Mesenchymal stem cell (in vitro differentiated cells and primary cell): ENCODE measurements at regions not wholly inside any gene's neighbourhood (a gene's known extent, or its start where the extent isn't known, plus 50 kb on each side); places are given as distances from the start of the nearest gene placed in this dataset.

Source experiments
- DNase-seq: peaks from one replicate; pipeline ENCODE4 v3.0.0-alpha.2; 2013
- H2AFZ ChIP-seq: one replicate; pipeline ENCODE4 v1.6.1; 2013; ENCODE audit warnings: low read depth, mild to moderate bottlenecking, control low read depth, inconsistent platforms, low read length, moderate library complexity
- H2AK5ac ChIP-seq: 2 replicates; pipeline ENCODE4 v1.6.1; 2013; ENCODE audit warnings: low read length, moderate library complexity, mild to moderate bottlenecking, inconsistent platforms; ENCODE audit not compliant: severe bottlenecking
- H2BK120ac ChIP-seq: one replicate; pipeline ENCODE4 v1.6.1; 2013; ENCODE audit warnings: low read depth, mild to moderate bottlenecking, inconsistent platforms, low read length, moderate library complexity
- H2BK12ac ChIP-seq, 2 experiments: one replicate each; pipeline ENCODE4 v1.6.1; 2013; ENCODE audit warnings: inconsistent platforms in 2 of 2, low read length in 2 of 2, mild to moderate bottlenecking in 2 of 2, moderate library complexity in 2 of 2, control low read depth in 1 of 2
- H2BK15ac ChIP-seq: one replicate; pipeline ENCODE4 v1.6.1; 2013; ENCODE audit warnings: mild to moderate bottlenecking, low read depth, inconsistent platforms; ENCODE audit not compliant: poor library complexity, severe bottlenecking
- H2BK5ac ChIP-seq: 2 replicates; pipeline ENCODE4 v1.6.1; 2013; ENCODE audit warnings: low read depth, mild to moderate bottlenecking, low read length, control low read depth, inconsistent platforms; ENCODE audit not compliant: poor library complexity, severe bottlenecking
- H3K14ac ChIP-seq, 2 experiments: one replicate each; pipeline ENCODE4 v1.6.1; 2013; ENCODE audit warnings: inconsistent platforms in 2 of 2, low read length in 2 of 2, control low read depth in 1 of 2, mild to moderate bottlenecking in 1 of 2, moderate library complexity in 1 of 2
- H3K18ac ChIP-seq, 2 experiments: one replicate each; pipeline ENCODE4 v1.6.1; 2013; ENCODE audit warnings: inconsistent platforms in 2 of 2, low read length in 2 of 2, control low read depth in 1 of 2, low read depth in 1 of 2, mild to moderate bottlenecking in 1 of 2
- H3K23ac ChIP-seq, 2 experiments: one replicate each; pipeline ENCODE4 v1.6.1; 2013; ENCODE audit warnings: inconsistent platforms in 2 of 2, low read length in 2 of 2, mild to moderate bottlenecking in 2 of 2, moderate library complexity in 2 of 2, control low read depth in 1 of 2
- H3K27ac ChIP-seq: 2 replicates; pipeline ENCODE4 v1.5.1; 2013; ENCODE audit warnings: mild to moderate bottlenecking, moderate library complexity, low read length, control low read depth, inconsistent platforms; ENCODE audit not compliant: poor library complexity, severe bottlenecking
- H3K27me3 ChIP-seq, 2 experiments: 2 replicates each; pipeline versions ENCODE4 v1.6.1 to v1.7.0; 2013; ENCODE audit warnings: low read length in 2 of 2, mild to moderate bottlenecking in 2 of 2, moderate library complexity in 2 of 2, control low read depth in 1 of 2, inconsistent platforms in 1 of 2; ENCODE audit not compliant: control insufficient read depth in 1 of 2, insufficient read depth in 1 of 2
- H3K36me3 ChIP-seq, 2 experiments: 2 replicates each; pipeline versions ENCODE4 v1.6.1 to v1.7.0; 2013; ENCODE audit warnings: low read length in 2 of 2, control low read depth in 1 of 2, inconsistent platforms in 1 of 2, low read depth in 1 of 2, mild to moderate bottlenecking in 1 of 2; ENCODE audit not compliant: insufficient read depth in 2 of 2, control insufficient read depth in 1 of 2
- H3K4ac ChIP-seq, 2 experiments: one replicate each; pipeline ENCODE4 v1.6.1; 2013; ENCODE audit warnings: inconsistent platforms in 2 of 2, low read length in 2 of 2, mild to moderate bottlenecking in 2 of 2, moderate library complexity in 2 of 2, control low read depth in 1 of 2, low read depth in 1 of 2
- H3K4me1 ChIP-seq: 2 replicates; pipeline ENCODE4 v1.6.1; 2013; ENCODE audit warnings: low read depth, low read length, control low read depth; ENCODE audit not compliant: control insufficient read depth, insufficient read depth
- H3K4me2 ChIP-seq: 2 replicates; pipeline ENCODE4 v1.6.1; 2013; ENCODE audit warnings: low read length, mild to moderate bottlenecking, inconsistent platforms; ENCODE audit not compliant: poor library complexity, severe bottlenecking
- H3K4me3 ChIP-seq, 2 experiments: 2 replicates each; pipeline versions ENCODE4 v1.5.1 to v1.7.0; 2013; ENCODE audit warnings: low read length in 2 of 2, mild to moderate bottlenecking in 2 of 2, control low read depth in 1 of 2, low read depth in 1 of 2; ENCODE audit not compliant: insufficient read depth in 1 of 2
- H3K79me1 ChIP-seq: replicated peaks from 2 replicates; pipeline ENCODE4 v1.6.1; 2013; ENCODE audit warnings: mild to moderate bottlenecking, control low read depth, low read length, inconsistent platforms; ENCODE audit not compliant: poor library complexity, severe bottlenecking
- H3K9ac ChIP-seq: 2 replicates; pipeline ENCODE4 v1.7.0; 2013; ENCODE audit warnings: mild to moderate bottlenecking, low read length, moderate library complexity
- H3K9me3 ChIP-seq: 2 replicates; pipeline ENCODE4 v1.7.0; 2013; ENCODE audit warnings: mild to moderate bottlenecking, low read length; ENCODE audit not compliant: control insufficient read depth
- H4K8ac ChIP-seq: one replicate; pipeline ENCODE4 v1.6.1; 2013; ENCODE audit warnings: inconsistent platforms, mild to moderate bottlenecking, low read length, moderate library complexity
- H4K91ac ChIP-seq: one replicate; pipeline ENCODE4 v1.6.1; 2013; ENCODE audit warnings: mild to moderate bottlenecking, low read length, inconsistent platforms
- WGBS: methylation state at CpG from one replicate; pipeline ENCODE4 v1.1.7; 2013; ENCODE audit warnings: mixed read lengths; 5-methylcytosine and 5-hydroxymethylcytosine counted together

GRCh38 chr9:11142965-11143738 lies 530.4 kb upstream of the PTPRD start:
- H3K9me3 ChIP-seq: peaks cover 3% of the 10 kb centered on the region
- H3K18ac ChIP-seq: no peak overlapping the region
- H4K8ac ChIP-seq: no peak overlapping the region
- no peak overlapping the region for H3K4me2 ChIP-seq
- WGBS: no CpG with 5 or more reads among the region's 3 CpGs
- H3K9ac ChIP-seq: no peak overlapping the region
- no peak overlapping the region for H2BK120ac ChIP-seq
- no peak overlapping the region for H3K14ac ChIP-seq
- H2AFZ ChIP-seq: no peak overlapping the region
- H3K4me1 ChIP-seq: no peaks in the 10 kb centered on the region
- no peaks in the 10 kb centered on the region for H3K27me3 ChIP-seq
- no peaks in the 10 kb centered on the region for H3K79me1 ChIP-seq
- no peak overlapping the region for H2BK12ac ChIP-seq
- no peak overlapping the region for H3K4me3 ChIP-seq
- no peak overlapping the region for H2BK5ac ChIP-seq
- H3K23ac ChIP-seq: no peak overlapping the region
- H2BK15ac ChIP-seq: no peak overlapping the region
- no peak overlapping the region for H3K4ac ChIP-seq
- H3K27ac ChIP-seq: no peak overlapping the region
- DNase-seq: no peak
- H2AK5ac ChIP-seq: no peak overlapping the region
- no peaks in the 10 kb centered on the region for H3K36me3 ChIP-seq
- H4K91ac ChIP-seq: no peak overlapping the region

- no peak overlapping the region for H2AFZ ChIP-seq
- H2BK120ac ChIP-seq: no peak overlapping the region
- 100% methylated on average over 1 of the region's 2 CpGs for WGBS
- H3K9ac ChIP-seq: no peak overlapping the region
- no peak overlapping the region for H3K4me3 ChIP-seq
- H3K18ac ChIP-seq: no peak overlapping the region
- H2BK5ac ChIP-seq: no peak overlapping the region
- peaks cover 3% of the 10 kb centered on the region for H3K9me3 ChIP-seq
- H3K4me2 ChIP-seq: no peak overlapping the region
- no peaks in the 10 kb centered on the region for H3K79me1 ChIP-seq
- H3K36me3 ChIP-seq: no peaks in the 10 kb centered on the region
- H3K4ac ChIP-seq: no peak overlapping the region
- no peak overlapping the region for H2BK15ac ChIP-seq
- no peak overlapping the region for H2BK12ac ChIP-seq
- no peak overlapping the region for H3K27ac ChIP-seq
- H4K91ac ChIP-seq: no peak overlapping the region
- no peak overlapping the region for H3K23ac ChIP-seq
- no peaks in the 10 kb centered on the region for H3K27me3 ChIP-seq
- H2AK5ac ChIP-seq: no peak overlapping the region
- no peak overlapping the region for H4K8ac ChIP-seq
- H3K14ac ChIP-seq: no peak overlapping the region
- DNase-seq: no peak
- no peaks in the 10 kb centered on the region for H3K4me1 ChIP-seq
These were observed 531.9 kb upstream of the PTPRD start for GRCh38 chr9:11144746-11145145.

GRCh38 chr9:11148189-11148588 lies 535.4 kb upstream of the PTPRD start:
- H2BK12ac ChIP-seq: no peak overlapping the region
- DNase-seq: no peak
- H2BK120ac ChIP-seq: no peak overlapping the region
- H3K14ac ChIP-seq: no peak overlapping the region
- no peak overlapping the region for H2AFZ ChIP-seq
- H3K18ac ChIP-seq: no peak overlapping the region
- H3K23ac ChIP-seq: no peak overlapping the region
- H3K4me3 ChIP-seq: no peak overlapping the region
- H2BK5ac ChIP-seq: no peak overlapping the region
- no peak overlapping the region for H2AK5ac ChIP-seq
- no peak overlapping the region for H4K91ac ChIP-seq
- WGBS: 85% methylated on average over 5 of the region's 5 CpGs
- peaks cover 3% of the 10 kb centered on the region for H3K9me3 ChIP-seq
- H3K27me3 ChIP-seq: no peaks in the 10 kb centered on the region
- no peaks in the 10 kb centered on the region for H3K36me3 ChIP-seq
- no peak overlapping the region for H2BK15ac ChIP-seq
- H4K8ac ChIP-seq: no peak overlapping the region
- no peak overlapping the region for H3K27ac ChIP-seq
- H3K9ac ChIP-seq: no peak overlapping the region
- H3K4me1 ChIP-seq: no peaks in the 10 kb centered on the region
- no peak overlapping the region for H3K4me2 ChIP-seq
- H3K79me1 ChIP-seq: no peaks in the 10 kb centered on the region
- no peak overlapping the region for H3K4ac ChIP-seq

GRCh38 chr9:11149065-11149464 lies 536.3 kb upstream of the PTPRD start:
- H3K79me1 ChIP-seq: no peaks in the 10 kb centered on the region
- H3K36me3 ChIP-seq: no peaks in the 10 kb centered on the region
- H3K4me2 ChIP-seq: no peak overlapping the region
- H3K4me1 ChIP-seq: no peaks in the 10 kb centered on the region
- no peak overlapping the region for H3K14ac ChIP-seq
- H3K4ac ChIP-seq: no peak overlapping the region
- no peak overlapping the region for H3K27ac ChIP-seq
- H3K9me3 ChIP-seq: peaks cover 3% of the 10 kb centered on the region
- no peak overlapping the region for H3K23ac ChIP-seq
- H3K4me3 ChIP-seq: no peak overlapping the region
- no peak overlapping the region for H2AFZ ChIP-seq
- no peak overlapping the region for H3K9ac ChIP-seq
- no peaks in the 10 kb centered on the region for H3K27me3 ChIP-seq
- 74% methylated on average over 5 of the region's 7 CpGs for WGBS
- H4K91ac ChIP-seq: no peak overlapping the region
- no peak for DNase-seq
- no peak overlapping the region for H2BK15ac ChIP-seq
- H2BK5ac ChIP-seq: no peak overlapping the region
- no peak overlapping the region for H2AK5ac ChIP-seq
- H3K18ac ChIP-seq: no peak overlapping the region
- H4K8ac ChIP-seq: no peak overlapping the region
- no peak overlapping the region for H2BK12ac ChIP-seq
- no peak overlapping the region for H2BK120ac ChIP-seq
